ENCODE measurements at regions not wholly inside any gene's neighbourhood (a gene's known extent, or its start where the extent isn't known, plus 50 kb on each side); places are given as distances from the start of the nearest gene placed in this dataset.
A peak's percentile ranks its signal among the peaks of the same experiment; 100 is the strongest.

- TF ChIP-seq CTCF (IDR thresholded peaks at IDR 0.05), result no peak
- peak in 1 of 2 donors; percentile 22 for TF ChIP-seq POLR2AphosphoS5 (IDR thresholded peaks at IDR 0.05; ENCODE audit: insufficient read depth in 1 of 2, low read depth in 1 of 2)
Measured at GRCh38 chr1:59151387-59151761, 145.5 kb upstream of the FGGY start.
